ENCODE measurements at regions not wholly inside any gene's neighbourhood (a gene's known extent, or its start where the extent isn't known, plus 50 kb on each side); places are given as distances from the start of the nearest gene placed in this dataset.

- TF ChIP-seq CTCF (IDR thresholded peaks at IDR 0.05) (no peak), POLR2A (IDR thresholded peaks at IDR 0.05) (no peak), EP300 (IDR thresholded peaks at IDR 0.05) (no peak)
These were observed 402.7 kb upstream of the ZNF608 start for GRCh38 chr5:125149110-125149509.

Measured in tibial nerve (tissue), 4 donors.